GM23248 (cell line): ENCODE measurements at regions not wholly inside any gene's neighbourhood (a gene's known extent, or its start where the extent isn't known, plus 50 kb on each side); places are given as distances from the start of the nearest gene placed in this dataset.

Experiments used
- DNase-seq: peaks from one replicate; pipeline ENCODE4 v3.0.0-alpha.2; 2015
- H2AFZ ChIP-seq: fragments of 200-600 bp; sonication (generic); 2 replicates; pipeline ENCODE4 v1.6.1; 2016; ENCODE audit warnings: antibody characterized with exemption
- H3F3A ChIP-seq: fragments of 200-600 bp; sonication (generic); 2 replicates; pipeline ENCODE4 v1.6.1; 2016; ENCODE audit warnings: mild to moderate bottlenecking, antibody characterized with exemption, mixed run types; ENCODE audit not compliant: insufficient read depth
- H3K27ac ChIP-seq: fragments of 200-600 bp; sonication (generic); 2 replicates; pipeline ENCODE4 v1.5.1; 2016; ENCODE audit warnings: mild to moderate bottlenecking
- H3K27me3 ChIP-seq: fragments of 200-600 bp; sonication (generic); replicated peaks from 2 replicates; pipeline ENCODE4 v1.6.1; 2016; ENCODE audit warnings: mild to moderate bottlenecking; ENCODE audit not compliant: insufficient read depth
- H3K36me3 ChIP-seq: fragments of 200-600 bp; sonication (generic); 2 replicates; pipeline ENCODE4 v1.6.1; 2016; ENCODE audit warnings: low read depth, mild to moderate bottlenecking
- H3K4me1 ChIP-seq: fragments of 200-600 bp; sonication (generic); 2 replicates; pipeline ENCODE4 v1.6.1; 2016; ENCODE audit warnings: mild to moderate bottlenecking; ENCODE audit not compliant: insufficient read depth
- H3K4me2 ChIP-seq: fragments of 200-600 bp; sonication (generic); one replicate; pipeline ENCODE4 v1.6.1; 2016; ENCODE audit warnings: mild to moderate bottlenecking; ENCODE audit not compliant: unreplicated experiment
- H3K4me3 ChIP-seq: fragments of 200-600 bp; sonication (generic); 2 replicates; pipeline ENCODE4 v1.5.1; 2016; ENCODE audit warnings: mild to moderate bottlenecking
- H3K79me2 ChIP-seq: fragments of 200-600 bp; sonication (generic); 2 replicates; pipeline ENCODE4 v1.6.1; 2016; ENCODE audit warnings: mild to moderate bottlenecking; ENCODE audit not compliant: insufficient read depth
- H3K9ac ChIP-seq: fragments of 200-600 bp; sonication (generic); 2 replicates; pipeline ENCODE4 v1.6.1; 2016; ENCODE audit warnings: mild to moderate bottlenecking
- H3K9me2 ChIP-seq: fragments of 200-600 bp; sonication (generic); 2 replicates; pipeline ENCODE4 v1.6.1; 2016; ENCODE audit warnings: mixed run types, mild to moderate bottlenecking, moderate library complexity; ENCODE audit not compliant: insufficient read depth
- H3K9me3 ChIP-seq: fragments of 200-600 bp; sonication (generic); one replicate; pipeline ENCODE4 v1.6.1; 2017; ENCODE audit warnings: low read depth
- H4K20me1 ChIP-seq: fragments of 200-600 bp; sonication (generic); 2 replicates; pipeline ENCODE4 v1.6.0; 2016; ENCODE audit not compliant: insufficient read depth
- EZH2 ChIP-seq: fragments of 200-600 bp; sonication (generic); IDR thresholded peaks from 2 replicates; pipeline ENCODE4 v1.6.1; 2018; ENCODE audit warnings: antibody characterized with exemption, mild to moderate bottlenecking; ENCODE audit not compliant: insufficient read depth, poor library complexity, severe bottlenecking
- EZH2phosphoT487 ChIP-seq: fragments of 200-600 bp; sonication (generic); IDR thresholded peaks from 2 replicates; pipeline ENCODE4 v1.6.1; 2018; ENCODE audit warnings: antibody characterized with exemption, moderate library complexity, mild to moderate bottlenecking, low read depth; ENCODE audit not compliant: insufficient read depth
- WGBS, 2 experiments: methylation state at CpG; one replicate each; pipeline ENCODE4 v1.1.6; 2015 to 2017; ENCODE audit warnings: low lambda C conversion rate in 2 of 2, low coverage in 1 of 2; ENCODE audit errors: missing lambda C conversion rate in 2 of 2; 5-methylcytosine and 5-hydroxymethylcytosine counted together
- in situ Hi-C: fragments of 300-500 bp; cut with MboI; formaldehyde crosslinking; loops from 2 replicates; pipeline ENCODE4 v1.15.0; 2020

DNA sequence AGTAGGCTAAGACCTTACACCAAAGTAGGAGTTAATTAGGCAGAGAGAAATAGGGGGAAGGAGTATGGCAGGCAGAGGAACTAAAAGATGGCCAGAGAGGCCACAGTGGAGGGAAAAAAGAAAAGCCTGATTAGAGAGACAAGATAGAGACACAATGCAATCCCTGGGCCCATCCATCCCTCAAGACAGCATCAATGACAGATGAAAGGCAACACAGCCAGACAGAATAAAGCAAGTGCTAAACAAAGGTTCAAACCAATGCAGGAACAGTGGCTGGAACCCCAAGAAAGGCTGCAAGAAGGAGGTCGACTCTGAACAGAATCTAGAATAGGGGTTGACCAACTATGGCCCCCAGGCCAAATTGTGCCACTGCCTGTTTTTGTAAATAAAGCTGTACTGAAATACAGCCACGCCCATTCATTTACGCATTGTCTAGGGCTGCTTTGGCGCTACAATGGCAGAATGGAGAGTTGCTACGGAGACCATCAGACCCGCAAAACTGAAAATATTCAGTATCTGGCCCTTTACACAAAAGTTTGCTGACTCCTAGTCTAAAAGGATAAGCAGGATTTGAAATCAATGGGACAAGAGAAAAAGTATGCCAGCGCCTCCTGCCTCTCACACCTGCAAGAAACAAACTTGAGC is 473.3 kb upstream of the PSMD7 start:
- no peak overlapping the region for H3K9ac ChIP-seq
- no peaks in the 10 kb centered on the region for H3K4me1 ChIP-seq
- no peak for DNase-seq
- no peaks in the 10 kb centered on the region for H3K9me3 ChIP-seq
- in situ Hi-C loops = no loop called here
- no peak overlapping the region for H3K4me2 ChIP-seq
- no peaks in the 10 kb centered on the region for H3F3A ChIP-seq
- WGBS, 2 experiments = 50 to 54% methylated on average over 7 of the region's 7 CpGs
- no peaks in the 10 kb centered on the region for H3K36me3 ChIP-seq
- H4K20me1 ChIP-seq = no peaks in the 10 kb centered on the region
- no peak overlapping the region for H3K27ac ChIP-seq
- H2AFZ ChIP-seq = no peak overlapping the region
- TF ChIP-seq EZH2phosphoT487 = no peak
- no peak for TF ChIP-seq EZH2
- no peaks in the 10 kb centered on the region for H3K27me3 ChIP-seq
- no peaks in the 10 kb centered on the region for H3K79me2 ChIP-seq
- H3K9me2 ChIP-seq = no peaks in the 10 kb centered on the region
- no peak overlapping the region for H3K4me3 ChIP-seq

- Histone ChIP-seq H3K36me3 (no peaks in the 10 kb centered on the region), H4K20me1 (no peaks in the 10 kb centered on the region), H3K9ac (no peak overlapping the region), H2AFZ (no peak overlapping the region), H3K9me2 (no peaks in the 10 kb centered on the region), H3K27ac (no peak overlapping the region), H3K79me2 (no peaks in the 10 kb centered on the region), H3K4me2 (no peak overlapping the region), H3F3A (no peaks in the 10 kb centered on the region), H3K27me3 (no peaks in the 10 kb centered on the region), H3K9me3 (no peaks in the 10 kb centered on the region), H3K4me3 (no peak overlapping the region), H3K4me1 (no peaks in the 10 kb centered on the region)
- in situ Hi-C loops = no loop called here
- no peak for DNase-seq
- no peak for TF ChIP-seq EZH2phosphoT487
- no peak for TF ChIP-seq EZH2
- WGBS, 2 experiments = 29 to 38% methylated on average over 13 of the region's 13 CpGs
Measured at GRCh38 chr16:73817526-73818324, 478.9 kb upstream of the PSMD7 start.

- no peak for DNase-seq
- Histone ChIP-seq H3K9me3 (no peaks in the 10 kb centered on the region), H3K36me3 (no peaks in the 10 kb centered on the region), H3K79me2 (no peaks in the 10 kb centered on the region), H3K4me1 (no peaks in the 10 kb centered on the region), H3K9me2 (no peaks in the 10 kb centered on the region), H3K4me3 (no peak overlapping the region), H3F3A (no peaks in the 10 kb centered on the region), H3K27me3 (no peaks in the 10 kb centered on the region), H3K27ac (no peak overlapping the region), H3K9ac (no peak overlapping the region), H2AFZ (no peak overlapping the region), H4K20me1 (no peaks in the 10 kb centered on the region), H3K4me2 (no peak overlapping the region)
- WGBS, 2 experiments = 0 to 4% methylated on average over 7 of the region's 7 CpGs
- TF ChIP-seq EZH2phosphoT487 (no peak), EZH2 (no peak)
- in situ Hi-C loops = no loop called here
Measured at GRCh38 chr16:73813527-73813926, 483.1 kb upstream of the PSMD7 start.

DNA sequence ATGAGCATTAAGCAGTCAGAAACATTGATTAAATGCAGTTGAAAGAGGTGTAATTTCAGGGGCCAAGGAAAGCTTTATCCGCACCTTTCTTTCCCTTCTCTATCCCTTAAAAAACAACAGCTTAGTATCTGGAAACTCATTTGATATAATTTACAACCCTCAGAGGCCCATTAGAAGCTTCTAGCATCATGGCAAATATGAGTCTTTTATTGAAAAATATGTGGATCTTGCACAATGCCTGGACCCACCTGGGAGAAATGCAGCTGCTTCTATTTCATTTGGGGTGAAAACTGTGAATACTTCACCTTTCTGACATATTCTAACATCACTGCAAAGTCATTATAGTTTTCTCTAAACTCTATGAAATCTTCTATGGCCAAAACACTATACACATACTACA is 492.2 kb upstream of the PSMD7 start:
- Histone ChIP-seq H3K4me2 (no peak overlapping the region), H3K9me3 (no peaks in the 10 kb centered on the region), H4K20me1 (no peaks in the 10 kb centered on the region), H2AFZ (no peak overlapping the region), H3K4me3 (no peak overlapping the region), H3K9ac (no peak overlapping the region), H3K27me3 (no peaks in the 10 kb centered on the region), H3K9me2 (no peaks in the 10 kb centered on the region), H3K4me1 (no peaks in the 10 kb centered on the region), H3K36me3 (no peaks in the 10 kb centered on the region), H3K79me2 (no peaks in the 10 kb centered on the region), H3F3A (no peaks in the 10 kb centered on the region), H3K27ac (no peak overlapping the region)
- TF ChIP-seq EZH2phosphoT487 (no peak), EZH2 (no peak)
- DNase-seq = no peak
- in situ Hi-C loops = no loop called here
- WGBS, 2 experiments = 45 to 50% methylated on average over 1 of the region's 1 CpG

DNA sequence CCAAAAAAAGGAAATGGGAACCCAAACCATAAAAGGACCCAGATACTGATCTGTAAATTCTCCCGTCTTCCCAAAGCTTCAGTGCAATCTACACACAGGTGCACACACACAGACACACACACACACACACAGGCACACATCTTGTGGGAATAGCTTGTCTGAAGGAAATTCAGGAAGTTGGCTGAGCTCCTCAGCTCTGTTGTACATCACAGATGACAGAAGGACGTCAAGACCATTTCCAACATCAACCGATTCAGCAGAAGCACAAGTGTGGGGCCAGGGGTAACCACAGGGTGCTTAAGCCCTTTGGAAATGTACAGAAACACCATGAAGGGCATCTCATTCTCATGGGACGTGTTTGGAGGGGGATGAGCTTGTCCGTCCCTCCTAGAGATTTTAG is 498.1 kb upstream of the PSMD7 start:
- Histone ChIP-seq H3K79me2 (no peaks in the 10 kb centered on the region), H3K4me2 (no peak overlapping the region), H2AFZ (no peak overlapping the region), H3K9me2 (no peaks in the 10 kb centered on the region), H3K9me3 (no peaks in the 10 kb centered on the region), H3K27me3 (no peaks in the 10 kb centered on the region; the same call in 1 of the 2 replicates), H3K4me1 (no peaks in the 10 kb centered on the region), H4K20me1 (no peaks in the 10 kb centered on the region), H3K36me3 (no peaks in the 10 kb centered on the region), H3K27ac (no peak overlapping the region), H3F3A (no peaks in the 10 kb centered on the region), H3K9ac (no peak overlapping the region), H3K4me3 (no peak overlapping the region)
- DNase-seq = no peak
- in situ Hi-C loops = no loop called here
- no peak for TF ChIP-seq EZH2
- no peak for TF ChIP-seq EZH2phosphoT487
- 17 to 18% methylated on average over 5 of the region's 5 CpGs for WGBS, 2 experiments
